ENCODE measurements at regions not wholly inside any gene's neighbourhood (a gene's known extent, or its start where the extent isn't known, plus 50 kb on each side); places are given as distances from the start of the nearest gene placed in this dataset.

- TF ChIP-seq CTCF (IDR thresholded peaks at IDR 0.05) (no peak), MAX (IDR thresholded peaks at IDR 0.05; ENCODE audit: low read depth) (no peak), EP300 (IDR thresholded peaks at IDR 0.05; ENCODE audit: borderline replicate concordance in 1 of 2, low read depth in 1 of 2, low read length in 1 of 2) (no peak), CHD2 (IDR thresholded peaks at IDR 0.05; ENCODE audit: low read length, partially characterized antibody) (no peak), RAD21 (IDR thresholded peaks at IDR 0.05; ENCODE audit: low read length) (no peak), USF1 (IDR thresholded peaks at IDR 0.05; ENCODE audit: borderline replicate concordance, low read depth) (no peak), TEAD4 (IDR thresholded peaks at IDR 0.05; ENCODE audit: borderline replicate concordance, insufficient read depth) (no peak)
Observed at GRCh38 chr14:43988989-43989388, 518.1 kb downstream of the FSCB start.

All from SK-N-SH (cell line).